ENCODE measurements at regions not wholly inside any gene's neighbourhood (a gene's known extent, or its start where the extent isn't known, plus 50 kb on each side); places are given as distances from the start of the nearest gene placed in this dataset.

GRCh38 chr2:16774980-16775898 is 109.6 kb upstream of the CYRIA start:
- no peak overlapping the region for H3K27ac Mint-ChIP-seq
- ChIA-PET POLR2A (no interaction called here), CTCF (no interaction called here)
- no peaks in the 10 kb centered on the region for H3K9me3 ChIP-seq (ENCODE audit: control insufficient read depth in 2 of 3, low read length in 3 of 3)
- no peaks in the 10 kb centered on the region for H3K4me1 ChIP-seq (ENCODE audit: control insufficient read depth in 2 of 2, insufficient read depth in 2 of 2, low read length in 2 of 2)
- no peak overlapping the region for H3K27ac ChIP-seq (ENCODE audit: low read depth, low read length)
- intact Hi-C loops (cut with micrococcal nuclease), result loop anchor here in 1 of 2 donors (1.0 kb wide), 1 partner anchor 38 kb away; no protein-coding TSS in a partner anchor
- no peaks in the 10 kb centered on the region for H3K36me3 ChIP-seq (ENCODE audit: control insufficient read depth in 2 of 3, insufficient read depth in 3 of 3, low read length in 3 of 3)
- no peak overlapping the region for H3K4me3 Mint-ChIP-seq
- H3K9me3 Mint-ChIP-seq, result peaks cover 0 to 1% (median 0%) of the 10 kb centered on the region in 11 donors
- peaks cover 6 to 38% (median 14%) of the 10 kb centered on the region in 5 donors for H3K27me3 Mint-ChIP-seq
- no peak overlapping the region for H3K4me3 ChIP-seq (ENCODE audit: low read length)
- H3K4me1 Mint-ChIP-seq, result peaks cover 0 to 2% (median 0%) of the 10 kb centered on the region in 7 donors
- DNase-seq (no peak), ATAC-seq (no peak)
- H3K27me3 ChIP-seq (ENCODE audit: control insufficient read depth in 2 of 2, insufficient read depth in 2 of 2, low read length in 2 of 2), result no peaks in the 10 kb centered on the region
- no peaks in the 10 kb centered on the region for H3K36me3 Mint-ChIP-seq

DNA sequence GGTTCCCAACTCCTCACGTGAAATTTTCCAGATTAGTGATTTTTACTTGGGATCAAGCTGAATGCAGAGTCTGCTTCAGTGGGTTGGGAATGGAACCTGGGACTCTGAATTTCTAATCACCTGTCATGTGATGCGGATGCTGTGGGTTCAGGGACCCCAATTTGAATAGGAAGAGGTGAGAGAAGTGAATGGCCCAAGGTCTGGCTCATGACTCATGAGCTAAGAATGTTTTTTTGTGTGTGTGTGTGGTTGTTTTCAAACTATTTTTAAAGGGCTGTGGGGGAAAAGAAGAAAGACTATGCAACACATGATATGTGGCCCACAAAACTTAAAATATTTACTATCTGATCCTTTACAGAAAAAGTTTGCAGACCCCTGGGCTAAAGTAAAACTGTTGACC is 108.5 kb upstream of the CYRIA start:
- no peaks in the 10 kb centered on the region for H3K36me3 Mint-ChIP-seq
- Histone ChIP-seq H3K27ac (ENCODE audit: low read depth, low read length) (no peak overlapping the region), H3K9me3 (ENCODE audit: control insufficient read depth in 2 of 3, low read length in 3 of 3) (no peaks in the 10 kb centered on the region), H3K4me1 (ENCODE audit: control insufficient read depth in 2 of 2, insufficient read depth in 2 of 2, low read length in 2 of 2) (no peaks in the 10 kb centered on the region), H3K36me3 (ENCODE audit: control insufficient read depth in 2 of 3, insufficient read depth in 3 of 3, low read length in 3 of 3) (no peaks in the 10 kb centered on the region), H3K4me3 (ENCODE audit: low read length) (no peak overlapping the region), H3K27me3 (ENCODE audit: control insufficient read depth in 2 of 2, insufficient read depth in 2 of 2, low read length in 2 of 2) (no peaks in the 10 kb centered on the region)
- no peak overlapping the region for H3K4me3 Mint-ChIP-seq
- ChIA-PET POLR2A (no interaction called here), CTCF (no interaction called here)
- H3K9me3 Mint-ChIP-seq, result peaks cover 0 to 1% (median 0%) of the 10 kb centered on the region in 11 donors
- H3K4me1 Mint-ChIP-seq, result peaks cover 0 to 2% (median 0%) of the 10 kb centered on the region in 7 donors
- ATAC-seq, result no peak
- peaks cover 10 to 47% (median 22%) of the 10 kb centered on the region in 5 donors for H3K27me3 Mint-ChIP-seq
- no peak overlapping the region for H3K27ac Mint-ChIP-seq
- DNase-seq, result no peak
- intact Hi-C loops (cut with micrococcal nuclease), result no loop called here

GRCh38 chr2:16773080-16773713 is 107.6 kb upstream of the CYRIA start:
- peaks cover 0 to 1% (median 0%) of the 10 kb centered on the region in 11 donors for H3K9me3 Mint-ChIP-seq
- H3K4me3 Mint-ChIP-seq, result no peak overlapping the region
- H3K27me3 ChIP-seq (ENCODE audit: control insufficient read depth in 2 of 2, insufficient read depth in 2 of 2, low read length in 2 of 2), result no peaks in the 10 kb centered on the region
- H3K27ac ChIP-seq (ENCODE audit: low read depth, low read length), result no peak overlapping the region
- intact Hi-C loops (cut with micrococcal nuclease), result no loop called here
- ChIA-PET POLR2A (no interaction called here), CTCF (no interaction called here)
- DNase-seq, result no peak
- H3K4me1 Mint-ChIP-seq, result peaks cover 0 to 2% (median 0%) of the 10 kb centered on the region in 7 donors
- no peaks in the 10 kb centered on the region for H3K36me3 Mint-ChIP-seq
- no peak overlapping the region for H3K27ac Mint-ChIP-seq
- H3K36me3 ChIP-seq (ENCODE audit: control insufficient read depth in 2 of 3, insufficient read depth in 3 of 3, low read length in 3 of 3), result no peaks in the 10 kb centered on the region
- ATAC-seq, result peak; percentile 69
- H3K9me3 ChIP-seq (ENCODE audit: control insufficient read depth in 2 of 3, low read length in 3 of 3), result no peaks in the 10 kb centered on the region
- H3K4me1 ChIP-seq (ENCODE audit: control insufficient read depth in 2 of 2, insufficient read depth in 2 of 2, low read length in 2 of 2), result no peaks in the 10 kb centered on the region
- peaks cover 12 to 49% (median 24%) of the 10 kb centered on the region in 5 donors for H3K27me3 Mint-ChIP-seq
- H3K4me3 ChIP-seq (ENCODE audit: low read length), result no peak overlapping the region

DNA sequence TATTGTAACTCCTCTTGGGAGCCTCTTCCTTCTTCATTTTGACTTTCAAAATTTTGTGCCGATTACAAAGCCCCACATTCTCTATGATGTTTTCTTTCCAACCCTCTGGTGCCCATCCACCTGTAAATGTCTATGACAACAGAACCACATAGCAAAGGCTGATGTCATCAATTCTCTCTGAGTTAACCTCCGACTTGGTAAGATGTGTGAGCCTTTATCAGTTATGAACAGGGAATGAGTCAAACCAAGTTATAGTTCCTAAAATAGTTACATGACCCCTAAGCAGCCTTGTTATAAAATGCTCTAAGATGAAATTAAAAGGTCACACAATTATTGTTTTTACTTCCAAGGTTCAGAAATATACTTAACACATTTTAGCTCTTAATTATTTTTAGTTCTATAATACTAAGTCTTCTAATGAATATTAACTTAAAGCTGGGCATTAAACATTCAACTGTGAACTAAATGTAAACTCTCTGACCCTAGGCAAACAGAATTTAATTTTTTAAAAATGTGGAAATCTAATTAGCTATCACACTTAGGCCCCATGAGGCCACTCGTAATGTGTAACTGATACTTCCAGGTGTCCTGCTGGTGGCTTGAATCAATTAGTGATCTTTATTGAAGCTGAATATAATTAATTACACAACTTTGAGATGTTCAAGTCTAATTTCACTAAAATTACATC is 102.3 kb upstream of the CYRIA start:
- Mint-ChIP-seq H3K27me3 (peaks cover 16 to 36% (median 28%) of the 10 kb centered on the region in 5 donors), H3K9me3 (peaks cover 0 to 7% (median 0%) of the 10 kb centered on the region in 11 donors), H3K4me1 (peaks cover 0 to 4% (median 0%) of the 10 kb centered on the region in 7 donors), H3K36me3 (no peaks in the 10 kb centered on the region), H3K27ac (no peak overlapping the region), H3K4me3 (no peak overlapping the region)
- Histone ChIP-seq H3K4me3 (ENCODE audit: low read length) (no peak overlapping the region), H3K9me3 (ENCODE audit: control insufficient read depth in 2 of 3, low read length in 3 of 3) (no peaks in the 10 kb centered on the region), H3K4me1 (ENCODE audit: control insufficient read depth in 2 of 2, insufficient read depth in 2 of 2, low read length in 2 of 2) (no peaks in the 10 kb centered on the region), H3K27me3 (ENCODE audit: control insufficient read depth in 2 of 2, insufficient read depth in 2 of 2, low read length in 2 of 2) (no peaks in the 10 kb centered on the region), H3K36me3 (ENCODE audit: control insufficient read depth in 2 of 3, insufficient read depth in 3 of 3, low read length in 3 of 3) (no peaks in the 10 kb centered on the region), H3K27ac (ENCODE audit: low read depth, low read length) (no peak overlapping the region)
- intact Hi-C loops (cut with micrococcal nuclease), result no loop called here
- CTCF ChIA-PET, result interaction anchor here (1.4 kb wide), 1 partner anchor 11 kb away, joined by 3 read pairs; no protein-coding TSS in a partner anchor
- DNase-seq (no peak), ATAC-seq (no peak)
- POLR2A ChIA-PET, result no interaction called here

GRCh38 chr2:16765356-16765755 is 99.7 kb upstream of the CYRIA start:
- no peak overlapping the region for H3K4me3 ChIP-seq (ENCODE audit: low read length)
- no peak overlapping the region for H3K4me3 Mint-ChIP-seq
- H3K4me1 ChIP-seq (ENCODE audit: control insufficient read depth in 2 of 2, insufficient read depth in 2 of 2, low read length in 2 of 2), result no peaks in the 10 kb centered on the region
- CTCF ChIA-PET, result no interaction called here
- H3K9me3 Mint-ChIP-seq, result peaks cover 0 to 7% (median 0%) of the 10 kb centered on the region in 11 donors
- POLR2A ChIA-PET, result no interaction called here
- no peaks in the 10 kb centered on the region for H3K27me3 ChIP-seq (ENCODE audit: control insufficient read depth in 2 of 2, insufficient read depth in 2 of 2, low read length in 2 of 2)
- DNase-seq, result no peak
- H3K36me3 ChIP-seq (ENCODE audit: control insufficient read depth in 2 of 3, insufficient read depth in 3 of 3, low read length in 3 of 3), result no peaks in the 10 kb centered on the region
- H3K27ac Mint-ChIP-seq, result no peak overlapping the region
- peaks cover 17 to 32% (median 22%) of the 10 kb centered on the region in 5 donors for H3K27me3 Mint-ChIP-seq
- H3K9me3 ChIP-seq (ENCODE audit: control insufficient read depth in 2 of 3, low read length in 3 of 3), result no peaks in the 10 kb centered on the region
- H3K4me1 Mint-ChIP-seq, result peaks cover 0 to 2% (median 0%) of the 10 kb centered on the region in 7 donors
- intact Hi-C loops (cut with micrococcal nuclease), result no loop called here
- H3K27ac ChIP-seq (ENCODE audit: low read depth, low read length), result no peak overlapping the region
- H3K36me3 Mint-ChIP-seq, result no peaks in the 10 kb centered on the region
- ATAC-seq, result no peak

- H3K27ac ChIP-seq (ENCODE audit: low read depth, low read length), result no peak overlapping the region
- H3K9me3 ChIP-seq (ENCODE audit: control insufficient read depth in 2 of 3, low read length in 3 of 3), result no peaks in the 10 kb centered on the region
- no peaks in the 10 kb centered on the region for H3K4me1 ChIP-seq (ENCODE audit: control insufficient read depth in 2 of 2, insufficient read depth in 2 of 2, low read length in 2 of 2)
- H3K36me3 Mint-ChIP-seq, result no peaks in the 10 kb centered on the region
- peaks cover 0 to 7% (median 0%) of the 10 kb centered on the region in 11 donors for H3K9me3 Mint-ChIP-seq
- no peak for ATAC-seq
- H3K4me1 Mint-ChIP-seq, result peaks cover 0 to 2% (median 0%) of the 10 kb centered on the region in 7 donors
- no peak for DNase-seq
- H3K27ac Mint-ChIP-seq, result no peak overlapping the region
- H3K27me3 ChIP-seq (ENCODE audit: control insufficient read depth in 2 of 2, insufficient read depth in 2 of 2, low read length in 2 of 2), result no peaks in the 10 kb centered on the region
- intact Hi-C loops (cut with micrococcal nuclease), result no loop called here
- H3K4me3 Mint-ChIP-seq, result no peak overlapping the region
- H3K36me3 ChIP-seq (ENCODE audit: control insufficient read depth in 2 of 3, insufficient read depth in 3 of 3, low read length in 3 of 3), result no peaks in the 10 kb centered on the region
- H3K4me3 ChIP-seq (ENCODE audit: low read length), result no peak overlapping the region
- peaks cover 9 to 23% (median 15%) of the 10 kb centered on the region in 5 donors for H3K27me3 Mint-ChIP-seq
- CTCF ChIA-PET, result no interaction called here
- POLR2A ChIA-PET, result no interaction called here
These were observed 98.9 kb upstream of the CYRIA start for GRCh38 chr2:16764487-16764886.

All from naive thymus-derived CD4-positive, alpha-beta T cell (primary cell).